ENCODE measurements at regions not wholly inside any gene's neighbourhood (a gene's known extent, or its start where the extent isn't known, plus 50 kb on each side); places are given as distances from the start of the nearest gene placed in this dataset.

GRCh38 chr2:146143971-146144370, 1624.1 kb upstream of the ZEB2 start:
- TF ChIP-seq, protein P1, sequence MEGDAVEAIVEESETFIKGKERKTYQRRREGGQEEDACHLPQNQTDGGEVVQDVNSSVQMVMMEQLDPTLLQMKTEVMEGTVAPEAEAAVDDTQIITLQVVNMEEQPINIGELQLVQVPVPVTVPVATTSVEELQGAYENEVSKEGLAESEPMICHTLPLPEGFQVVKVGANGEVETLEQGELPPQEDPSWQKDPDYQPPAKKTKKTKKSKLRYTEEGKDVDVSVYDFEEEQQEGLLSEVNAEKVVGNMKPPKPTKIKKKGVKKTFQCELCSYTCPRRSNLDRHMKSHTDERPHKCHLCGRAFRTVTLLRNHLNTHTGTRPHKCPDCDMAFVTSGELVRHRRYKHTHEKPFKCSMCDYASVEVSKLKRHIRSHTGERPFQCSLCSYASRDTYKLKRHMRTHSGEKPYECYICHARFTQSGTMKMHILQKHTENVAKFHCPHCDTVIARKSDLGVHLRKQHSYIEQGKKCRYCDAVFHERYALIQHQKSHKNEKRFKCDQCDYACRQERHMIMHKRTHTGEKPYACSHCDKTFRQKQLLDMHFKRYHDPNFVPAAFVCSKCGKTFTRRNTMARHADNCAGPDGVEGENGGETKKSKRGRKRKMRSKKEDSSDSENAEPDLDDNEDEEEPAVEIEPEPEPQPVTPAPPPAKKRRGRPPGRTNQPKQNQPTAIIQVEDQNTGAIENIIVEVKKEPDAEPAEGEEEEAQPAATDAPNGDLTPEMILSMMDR (conservative IDR thresholded peaks at IDR 0.05; ENCODE audit: low read depth, low read length), result no peak
- no peak for TF ChIP-seq EZH2 (IDR thresholded peaks at IDR 0.05; ENCODE audit: low read length, unreplicated experiment)

Measured in PC-3 (cell line).